NCI-H1930 (cell line): ENCODE measurements at regions not wholly inside any gene's neighbourhood (a gene's known extent, or its start where the extent isn't known, plus 50 kb on each side); places are given as distances from the start of the nearest gene placed in this dataset.

Experiments used
- DNase-seq, 2 experiments: peaks; one replicate each; lab custom pipeline; 2025; lab: John Stamatoyannopoulos, UW

DNA sequence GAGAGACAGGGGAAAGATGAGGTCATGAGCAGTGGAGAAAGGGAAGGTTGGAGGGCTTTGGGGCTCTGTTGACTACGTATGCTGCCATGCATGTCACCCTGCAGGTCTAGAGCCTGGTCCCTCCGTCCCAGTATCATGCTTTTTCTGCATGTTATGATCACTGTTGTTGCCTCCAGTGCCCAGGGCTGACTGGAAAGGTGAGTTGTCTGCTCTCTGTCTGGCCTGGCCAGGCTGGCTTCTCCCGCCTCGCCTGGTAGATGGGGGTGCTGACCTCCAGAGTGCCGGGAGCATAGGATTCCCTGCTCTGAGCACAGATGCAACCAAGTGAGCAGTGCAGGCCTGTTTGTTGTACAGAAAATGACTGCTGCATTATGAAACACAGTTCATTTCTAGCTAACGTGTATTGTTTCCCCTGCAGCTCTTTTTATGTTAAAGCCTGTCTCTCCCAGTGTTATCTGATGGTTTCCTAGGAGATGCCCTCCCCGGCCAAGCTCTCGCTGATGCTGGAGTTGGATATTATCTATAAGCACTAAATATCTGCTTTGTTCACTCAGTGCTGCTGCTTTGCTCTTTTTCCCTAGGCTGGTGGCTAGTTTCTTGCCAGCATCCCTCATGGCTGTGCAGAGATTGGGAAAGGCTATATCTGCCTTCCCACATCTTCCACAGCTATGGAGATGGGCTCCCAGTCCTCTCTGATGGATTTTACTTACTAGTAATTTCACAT, 158.2 kb downstream of the TDRD15 start:
- DNase-seq: no peak

DNA sequence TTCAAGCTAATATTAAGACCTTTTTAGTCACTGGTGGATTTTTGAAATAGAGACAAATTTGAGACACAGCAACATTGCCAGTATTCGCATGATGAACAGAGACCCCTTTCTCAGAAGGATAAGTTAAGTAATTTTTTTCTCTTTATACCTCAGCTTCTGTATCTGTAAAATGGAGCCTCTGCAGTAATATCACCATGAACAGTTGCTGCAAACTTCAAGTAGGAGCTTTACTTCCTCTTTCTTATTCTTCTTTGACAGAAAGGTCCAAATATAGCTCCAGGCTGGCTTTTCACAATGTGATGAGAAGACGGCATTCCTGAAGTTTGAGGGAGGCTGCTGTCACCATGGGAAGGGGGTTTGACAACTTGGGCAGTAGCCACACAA, 158.7 kb downstream of the TDRD15 start:
- no peak for DNase-seq

DNA sequence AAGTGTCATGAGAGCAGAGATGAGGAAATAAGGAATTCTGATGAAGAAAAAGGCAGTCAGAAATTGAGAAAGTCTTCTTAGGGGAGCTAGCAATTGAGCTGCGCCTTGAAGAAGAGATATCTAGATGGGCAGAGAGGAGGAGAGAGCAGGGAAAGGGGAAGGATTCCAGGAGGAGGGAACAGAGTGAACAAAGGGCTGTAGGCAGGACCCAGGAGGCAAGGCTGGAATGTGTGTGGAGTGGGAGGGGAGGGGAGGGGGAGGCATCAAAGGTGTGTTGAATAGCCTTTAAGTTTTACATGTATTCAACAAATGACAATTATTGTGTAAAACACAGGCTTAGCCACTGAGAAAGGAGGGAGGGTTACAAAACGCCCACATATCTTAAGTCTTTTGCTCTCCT, 164.5 kb downstream of the TDRD15 start:
- no peak for DNase-seq

DNA sequence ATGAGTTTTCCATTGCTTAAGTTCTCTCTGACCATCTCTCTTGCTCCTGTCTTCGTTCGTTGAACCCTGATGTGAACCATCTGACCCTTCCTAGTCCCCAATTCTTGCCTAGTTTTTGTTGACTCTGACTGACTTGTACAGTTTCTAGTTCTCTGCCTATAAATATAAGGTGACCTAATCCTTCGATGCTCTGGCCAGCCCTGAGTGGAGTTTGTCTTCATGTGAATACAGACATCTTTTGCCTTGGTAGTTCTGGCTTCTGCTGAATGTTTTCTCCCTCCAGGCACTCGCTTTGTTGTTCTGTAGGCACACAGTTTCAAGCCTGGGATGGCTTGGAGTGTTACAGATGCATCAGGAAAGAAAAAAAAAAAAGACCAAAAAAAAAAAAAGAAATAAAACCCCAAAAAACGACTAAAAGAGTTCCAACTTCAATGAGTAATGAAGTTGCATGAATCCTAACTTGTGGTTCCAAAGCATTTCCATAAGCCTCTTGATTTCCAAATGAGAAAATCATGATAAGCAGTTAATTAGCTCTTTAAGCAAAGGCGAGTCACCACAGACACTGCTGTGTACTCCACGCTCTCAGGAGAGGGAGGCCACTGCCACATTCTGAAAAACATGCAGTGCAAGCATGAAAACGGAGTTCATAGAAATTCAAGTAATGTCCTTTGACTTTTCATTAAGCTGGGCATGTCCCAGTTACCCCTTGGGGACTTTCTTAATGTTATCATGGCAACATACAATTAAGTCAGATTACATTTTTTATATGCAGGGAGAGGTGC, 165.2 kb downstream of the TDRD15 start:
- DNase-seq: no peak

DNA sequence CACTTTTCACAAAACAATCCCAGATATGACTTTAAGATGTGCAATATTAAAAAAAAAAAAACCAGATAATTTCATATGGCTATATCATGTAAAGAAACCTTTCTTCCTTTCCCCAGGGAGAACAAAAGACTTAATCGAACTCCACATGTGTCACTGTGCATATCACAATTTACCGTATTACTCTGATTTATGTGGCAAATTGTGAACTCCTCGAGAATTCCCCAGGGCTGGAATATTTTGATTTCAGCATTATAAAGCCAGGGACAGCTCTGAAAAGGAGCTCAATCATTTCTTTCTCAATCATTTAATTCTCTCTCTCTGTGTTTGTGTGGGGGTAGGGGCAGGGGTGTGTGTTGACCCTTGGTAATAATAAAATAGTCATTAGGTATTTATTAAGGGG, 165.8 kb downstream of the TDRD15 start:
- no peak for DNase-seq

DNA sequence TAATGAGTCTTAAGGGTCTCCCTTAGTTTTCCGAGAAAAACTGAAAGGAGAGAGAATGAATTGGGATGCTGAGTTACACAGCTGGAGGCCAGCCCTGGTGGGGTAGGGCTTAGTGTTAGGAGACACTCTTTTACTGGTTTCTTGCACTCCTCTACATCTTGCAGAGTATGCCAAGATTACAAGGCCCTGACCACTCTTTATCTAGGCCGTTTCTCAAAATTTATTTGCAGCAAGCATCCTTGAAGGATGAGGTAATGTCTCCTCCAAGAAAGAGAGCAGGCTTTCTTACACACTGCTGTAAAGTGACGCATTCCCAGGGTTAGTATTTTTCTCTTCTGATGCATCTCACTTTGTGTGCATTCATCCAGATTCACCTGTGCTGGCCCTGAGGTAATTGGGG, 166.2 kb downstream of the TDRD15 start:
- DNase-seq: no peak

DNA sequence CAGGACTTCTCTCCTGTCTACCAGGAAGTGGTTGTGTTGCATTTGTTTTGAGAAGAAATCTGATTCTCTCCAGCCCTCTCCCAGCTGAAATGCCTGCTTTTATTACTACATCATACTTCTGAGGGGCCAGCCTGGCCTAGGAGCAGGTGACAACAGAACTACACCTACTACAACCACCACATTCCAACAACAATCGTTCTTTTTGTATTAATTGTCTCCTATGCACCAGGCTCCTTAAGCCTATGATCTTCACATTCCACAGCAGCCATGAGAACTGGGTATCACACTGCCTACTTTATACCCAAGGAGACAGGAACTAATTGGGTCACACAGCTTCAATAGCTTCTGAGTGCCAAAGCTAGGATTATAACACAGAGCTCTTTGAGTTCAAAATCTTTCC, 167.7 kb downstream of the TDRD15 start:
- no peak for DNase-seq

DNA sequence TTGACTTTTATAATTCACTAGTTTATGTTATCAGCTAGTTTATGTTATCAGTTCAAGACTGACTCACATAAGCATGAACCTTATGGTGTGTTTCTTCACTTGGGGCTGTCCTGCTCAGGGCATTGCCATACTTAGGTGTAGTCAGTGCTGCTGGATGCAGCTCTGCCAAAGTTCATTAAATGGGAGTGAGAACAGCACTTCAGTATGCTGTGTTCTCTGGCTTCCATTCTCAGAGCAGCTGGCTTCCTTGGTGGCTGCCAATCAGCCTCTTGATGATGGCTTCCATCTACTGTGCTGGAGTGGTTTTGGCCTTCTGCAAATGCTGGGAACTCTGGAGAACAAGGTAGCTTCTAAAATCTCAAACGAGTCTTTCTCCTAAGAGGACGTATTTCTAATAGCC, 170.7 kb downstream of the TDRD15 start:
- no peak for DNase-seq

DNA sequence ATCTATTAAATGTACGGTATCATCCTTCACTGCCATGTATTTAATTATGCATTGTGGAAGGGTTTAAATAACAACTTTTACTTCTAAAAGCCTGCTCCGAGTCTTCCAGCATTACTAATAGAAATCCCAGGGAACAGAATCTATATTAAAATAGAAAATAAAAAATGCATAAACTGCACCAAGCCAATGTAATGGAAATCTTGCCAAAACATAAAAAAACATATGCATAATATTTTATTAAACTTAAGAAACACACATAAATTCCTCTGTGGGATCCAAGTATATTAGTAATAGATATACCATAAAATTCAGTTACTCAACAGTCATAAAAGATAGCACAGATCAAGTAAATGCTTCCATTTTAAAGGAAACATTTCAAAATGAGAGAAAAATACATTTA, 175.6 kb downstream of the TDRD15 start:
- DNase-seq: no peak

DNA sequence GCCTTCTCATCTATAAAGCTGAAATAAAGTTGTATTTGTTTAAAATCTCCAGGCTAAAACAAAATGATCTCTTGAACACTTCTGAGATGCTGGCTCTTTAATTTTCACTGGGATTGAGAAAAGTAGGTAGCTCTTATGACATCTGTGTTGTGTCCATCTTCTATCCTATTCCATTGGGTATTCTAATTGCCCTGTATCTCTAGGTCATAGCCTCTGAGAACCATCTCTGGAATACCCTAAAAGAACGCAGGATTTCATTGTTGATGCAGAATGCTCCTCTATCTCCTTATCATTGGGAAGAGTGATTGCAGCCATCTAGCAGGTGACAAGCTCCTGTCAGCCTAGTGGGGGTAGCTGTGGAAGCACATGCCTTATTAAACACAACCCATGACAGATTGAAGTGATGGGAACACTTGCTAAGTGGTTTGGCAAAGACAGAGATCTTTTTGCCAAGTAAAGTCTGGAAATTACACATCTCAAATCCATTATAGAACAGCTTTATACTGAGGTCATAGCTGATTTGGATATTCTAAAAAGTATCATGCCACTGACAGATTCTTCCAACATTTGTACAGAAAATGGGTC, 178.2 kb downstream of the TDRD15 start:
- no peak for DNase-seq

DNA sequence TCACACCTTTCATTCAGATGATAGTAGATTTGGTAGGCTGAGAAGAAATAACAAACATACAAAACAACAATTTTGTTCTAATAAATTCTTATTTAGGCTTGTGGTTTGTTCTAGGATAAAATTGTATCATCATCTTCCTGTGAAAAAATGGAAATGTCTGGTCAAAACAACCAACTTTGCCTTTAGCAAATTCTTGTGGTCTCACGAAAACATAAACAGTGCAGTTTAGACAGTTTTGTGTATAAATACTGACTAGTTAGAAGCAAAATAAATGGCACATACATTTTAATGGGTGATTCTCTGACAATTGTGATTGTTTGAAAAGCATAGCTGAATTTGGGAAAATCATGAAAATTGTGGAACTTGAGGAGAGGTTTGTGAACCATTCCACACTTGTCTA, 180.1 kb downstream of the TDRD15 start:
- no peak for DNase-seq

DNA sequence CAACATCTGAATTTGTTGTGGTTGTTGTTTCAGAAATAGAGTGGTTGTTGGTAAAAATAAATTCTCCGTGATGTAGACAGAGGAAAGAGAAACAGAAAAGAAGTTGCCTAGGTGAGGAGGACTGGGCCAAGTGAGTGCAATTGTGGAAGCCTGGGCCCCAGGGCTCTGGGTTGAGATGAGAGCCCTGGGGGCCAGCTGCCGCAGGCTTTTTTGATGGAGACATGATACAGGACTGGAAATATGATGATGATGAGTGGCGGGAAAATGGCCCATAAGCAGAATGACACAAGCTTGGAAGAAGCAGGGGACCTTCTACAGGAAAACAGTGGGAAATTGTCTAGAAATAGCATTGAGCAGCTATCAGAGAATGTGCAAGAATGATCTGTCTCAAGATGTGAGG, 181.8 kb downstream of the TDRD15 start:
- no peak for DNase-seq

DNA sequence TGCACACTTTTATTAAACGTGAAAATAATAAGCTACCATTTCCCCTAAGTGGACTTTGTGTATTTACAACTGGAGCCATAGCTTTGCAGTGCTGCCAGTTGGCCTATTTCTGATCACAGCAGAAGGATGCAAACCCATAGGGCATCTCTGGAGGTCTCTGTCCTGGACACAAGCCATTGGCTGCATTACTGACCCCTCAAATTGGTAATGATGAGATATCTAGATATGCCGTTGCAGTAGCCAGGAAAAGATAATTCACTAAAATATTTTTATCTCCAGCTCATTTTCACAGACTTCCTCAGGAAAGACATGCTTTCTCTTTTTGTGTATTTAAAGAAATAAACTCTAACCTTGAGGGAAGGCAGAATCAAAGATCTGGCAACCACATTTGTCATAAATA, 182.5 kb downstream of the TDRD15 start:
- no peak for DNase-seq

DNA sequence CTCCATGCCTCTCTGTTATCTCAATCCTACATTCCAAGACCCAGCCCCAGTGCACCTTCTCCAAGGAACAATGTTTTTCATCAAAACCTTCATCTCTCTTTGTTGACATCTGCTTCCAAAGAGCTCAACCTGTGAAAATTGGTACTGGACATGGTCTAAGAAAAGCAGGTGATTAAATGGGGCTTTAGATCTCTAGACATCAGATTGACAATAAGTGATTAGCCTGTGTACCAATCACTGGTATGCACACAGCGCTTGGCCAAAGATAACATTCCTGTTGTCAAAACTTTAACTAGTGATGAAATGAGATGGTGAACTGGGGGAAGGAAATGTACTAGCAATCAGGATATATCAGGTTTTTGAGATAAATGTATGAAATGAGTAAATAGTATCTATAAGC, 183.3 kb downstream of the TDRD15 start:
- DNase-seq: no peak

DNA sequence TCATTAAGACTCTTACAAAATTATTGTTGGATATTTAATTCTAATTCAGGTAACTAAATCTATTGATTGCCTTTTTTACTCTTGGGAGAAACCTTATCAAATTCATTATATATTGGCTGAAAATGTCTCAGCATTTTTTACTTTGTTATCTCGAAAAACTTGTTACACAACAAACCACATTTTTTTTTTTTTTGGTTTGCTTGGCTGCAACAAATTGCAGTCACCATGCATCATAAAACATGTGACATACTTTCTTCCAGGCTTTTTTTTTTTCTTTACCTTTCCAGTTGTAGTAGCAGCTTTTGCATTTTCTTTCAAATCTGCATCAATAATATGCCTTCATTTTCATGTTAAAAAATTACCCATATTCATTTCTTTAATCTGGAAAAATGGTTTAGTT, 186.7 kb downstream of the TDRD15 start:
- no peak for DNase-seq

DNA sequence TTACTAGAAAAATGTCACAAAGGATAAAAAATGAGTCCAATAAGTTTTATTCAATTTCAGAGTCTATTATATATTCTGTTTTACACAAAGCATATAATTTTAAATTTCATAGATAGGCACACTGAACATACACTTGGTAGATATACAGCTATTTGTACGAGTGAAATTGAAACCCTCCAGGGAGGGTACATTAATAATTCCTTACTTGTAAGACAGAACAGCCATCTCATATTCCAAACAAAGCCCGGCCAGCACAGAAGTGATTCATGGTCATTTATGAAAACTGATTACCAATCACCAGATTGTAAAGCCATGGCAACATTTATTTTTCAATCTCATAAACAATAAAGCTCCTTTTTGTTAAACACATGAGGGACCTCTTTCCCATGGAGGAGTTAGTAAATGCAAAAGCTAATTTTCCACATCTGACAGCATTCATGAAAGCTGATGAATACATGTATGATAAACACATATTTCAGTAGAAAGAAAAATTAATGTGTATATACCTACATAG, 190.6 kb downstream of the TDRD15 start:
- no peak for DNase-seq

DNA sequence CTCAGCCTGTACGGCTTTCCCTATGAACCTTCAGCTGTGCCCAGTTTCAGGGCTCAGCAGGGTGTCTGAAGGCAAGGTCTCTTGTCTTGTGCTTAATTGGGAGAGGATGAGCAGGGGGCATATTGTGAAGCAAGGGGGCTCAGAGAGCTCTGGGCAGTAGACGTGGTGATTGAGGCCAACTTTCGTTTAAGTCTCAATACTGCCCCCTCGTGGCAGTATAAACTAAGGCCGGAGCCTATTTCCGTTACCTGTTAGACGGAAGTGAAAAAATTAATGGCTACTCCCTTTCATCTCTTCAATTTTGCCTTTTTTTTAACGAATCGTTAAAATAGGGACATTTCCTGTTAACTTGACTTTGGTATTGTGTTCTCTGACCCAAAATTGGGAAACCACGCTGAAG, 193.4 kb downstream of the TDRD15 start:
- DNase-seq: peak in 1 of 2 experiments; percentile 24

DNA sequence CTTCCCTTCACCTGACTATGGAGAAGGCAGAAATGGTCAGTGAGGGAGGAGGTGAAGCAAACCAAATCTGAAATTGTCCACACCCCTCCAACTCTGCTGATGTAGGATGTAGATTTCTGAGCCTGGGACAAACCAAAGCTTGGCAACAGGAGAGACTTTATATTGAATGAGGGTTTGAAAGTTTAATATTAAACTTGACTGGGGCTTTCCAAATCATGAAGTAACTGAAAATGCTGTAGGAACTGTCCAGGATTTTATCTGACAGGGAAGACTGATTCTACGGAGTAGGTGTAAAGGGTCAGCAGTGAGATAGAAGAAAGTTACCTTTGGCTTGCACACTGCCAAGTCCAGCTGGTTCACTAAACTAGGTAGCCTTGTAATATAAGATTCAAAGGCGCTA, 194.5 kb downstream of the TDRD15 start:
- DNase-seq: no peak

DNA sequence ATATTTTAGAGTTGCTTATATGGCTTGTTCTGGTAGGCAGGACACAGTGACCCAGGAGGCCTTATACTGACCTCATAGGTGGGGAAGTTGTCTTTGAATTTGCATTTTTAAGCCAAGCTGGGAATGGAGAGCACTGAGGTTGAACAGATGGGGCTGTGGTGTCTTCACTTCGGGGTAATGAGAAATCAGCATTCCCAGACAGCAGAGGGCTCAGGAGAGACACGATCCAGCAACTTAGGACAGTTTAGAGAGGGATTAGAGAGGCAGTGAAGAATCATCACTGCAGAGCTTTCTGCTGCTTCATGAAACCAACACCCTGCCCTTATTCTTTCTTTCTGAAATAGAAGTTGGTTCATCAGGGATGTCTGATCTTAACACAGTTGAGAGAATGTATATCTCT, 202.4 kb downstream of the TDRD15 start:
- no peak for DNase-seq

DNA sequence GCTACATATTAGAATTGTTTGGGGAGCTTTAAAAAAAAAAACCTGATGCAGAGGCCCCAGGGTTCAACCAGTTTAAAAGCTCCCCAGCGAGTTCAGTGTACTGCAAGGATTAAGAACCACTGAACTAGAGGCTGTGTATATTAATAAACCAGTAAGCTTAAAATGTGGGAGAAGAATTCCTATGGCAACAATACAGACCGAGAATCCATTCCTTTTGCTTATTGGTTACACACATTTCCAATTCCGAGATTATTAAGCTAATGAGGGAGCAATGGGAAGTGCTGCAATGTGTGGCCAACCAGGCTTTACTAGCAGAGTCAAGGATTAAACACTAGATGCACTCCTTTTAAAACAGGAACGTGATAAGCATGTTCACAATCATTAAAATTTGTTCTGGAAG, 204.4 kb downstream of the TDRD15 start:
- no peak for DNase-seq

DNA sequence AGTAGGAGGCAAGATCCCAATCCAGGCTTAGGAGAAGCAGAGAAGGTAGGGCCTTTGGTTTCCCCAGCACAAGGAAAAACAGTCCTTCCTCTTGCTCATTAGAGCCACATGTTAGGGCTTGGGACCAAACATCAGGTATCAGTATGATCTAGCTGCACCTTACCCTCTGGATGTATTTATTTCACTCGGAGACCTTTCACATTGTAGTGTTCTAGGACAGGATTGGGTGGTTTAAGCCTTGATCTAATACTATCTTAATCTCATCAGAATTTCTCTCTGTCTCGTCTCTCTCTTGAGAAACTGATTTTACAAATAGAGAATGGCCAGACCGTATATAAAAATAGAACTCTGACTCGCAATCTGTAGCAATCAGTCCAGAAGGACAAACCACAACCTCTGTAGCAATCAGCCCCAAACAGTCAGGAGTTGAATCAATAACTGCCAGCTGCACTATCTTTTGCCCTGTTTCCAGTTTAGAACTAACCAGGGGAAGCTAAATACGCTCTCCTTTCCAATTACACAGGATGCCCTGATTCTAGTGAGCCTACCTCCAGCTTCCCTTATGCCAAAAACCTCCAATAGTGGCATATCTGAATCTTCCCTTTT, 207.1 kb downstream of the TDRD15 start:
- no peak for DNase-seq

DNA sequence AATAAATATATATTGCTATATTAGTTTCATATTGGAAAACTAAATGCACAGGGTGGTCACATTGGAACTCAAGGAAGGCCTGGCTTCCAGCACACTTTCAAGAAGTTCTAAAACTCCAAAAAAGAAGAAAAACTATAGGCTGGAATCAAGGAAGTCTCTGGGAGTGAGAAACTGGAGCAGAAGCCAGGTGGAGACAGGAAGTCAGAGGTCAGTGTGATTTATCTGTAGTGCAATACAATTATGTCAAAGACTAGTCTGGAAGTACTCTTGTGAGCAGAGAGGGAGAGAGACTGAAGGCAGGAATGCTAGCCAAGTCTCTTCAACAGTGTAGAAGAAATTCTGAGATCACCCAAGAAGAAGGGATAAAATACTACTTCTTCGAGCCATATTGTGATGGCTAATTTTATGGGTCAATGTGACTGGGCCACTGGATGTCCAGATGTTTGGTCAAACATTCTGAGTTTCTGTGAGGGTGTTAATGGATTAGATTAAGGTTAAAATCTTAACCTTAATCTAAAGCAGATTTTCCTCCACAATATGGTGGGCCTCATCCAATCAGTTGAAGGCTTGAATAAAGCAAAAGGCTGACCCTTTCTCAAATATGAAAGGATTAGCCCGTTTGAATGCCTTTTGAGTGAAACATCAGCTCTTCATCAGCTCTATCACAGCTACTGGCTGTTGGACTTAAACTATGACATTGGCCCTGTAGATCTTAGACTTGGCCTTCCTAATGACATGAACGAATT, 208.0 kb downstream of the TDRD15 start:
- no peak for DNase-seq
